Heart right ventricle (tissue), 16 donors: ENCODE measurements at regions not wholly inside any gene's neighbourhood (a gene's known extent, or its start where the extent isn't known, plus 50 kb on each side); places are given as distances from the start of the nearest gene placed in this dataset.

Source experiments
- ATAC-seq, 8 donors: fragments of 200-7000 bp; cut with Tn5 transposase; one replicate each; pipeline ENCODE4 v1.9.1; 2020; ENCODE audit warnings: mild to moderate bottlenecking in 8 of 8, moderate library complexity in 8 of 8, moderate number of reproducible peaks in 1 of 8
- DNase-seq, 2 donors: peaks; one replicate each; pipeline ENCODE4 v3.0.0-alpha.2; 2020
- H3K27ac ChIP-seq, 10 donors: fragments of 200-600 bp; sonication (generic) in 2 of 10; one replicate each; pipeline versions ENCODE4 v1.5.0 to v1.8.0; 2020 to 2022; ENCODE audit warnings: mild to moderate bottlenecking in 3 of 10
- H3K27me3 ChIP-seq, 7 donors: fragments of 200-600 bp; one replicate each; pipeline ENCODE4 v1.8.0; 2021 to 2022; ENCODE audit warnings: mild to moderate bottlenecking in 2 of 7
- H3K36me3 ChIP-seq, 9 donors: fragments of 200-600 bp; sonication (generic) in 1 of 9; one replicate each; pipeline versions ENCODE4 v1.5.0 to v1.8.0; 2020 to 2022; ENCODE audit warnings: mild to moderate bottlenecking in 2 of 9
- H3K4me1 ChIP-seq, 9 donors: fragments of 200-600 bp; sonication (generic) in 1 of 9; one replicate each; pipeline versions ENCODE4 v1.5.0 to v1.8.0; 2020 to 2022; ENCODE audit warnings: mild to moderate bottlenecking in 4 of 9
- H3K4me3 ChIP-seq, 10 donors: fragments of 200-600 bp; sonication (generic) in 2 of 10; one replicate each; pipeline versions ENCODE4 v1.5.0 to v1.8.0; 2020 to 2022; ENCODE audit warnings: mild to moderate bottlenecking in 7 of 10, moderate library complexity in 2 of 10
- H3K9me3 ChIP-seq, 11 donors: fragments of 200-600 bp in 10 of 11; sonication (generic) in 2 of 11; one replicate each; pipeline versions ENCODE4 v1.5.0 to v1.8.0; 2013 to 2022; ENCODE audit warnings: mild to moderate bottlenecking in 2 of 11, control low read depth in 1 of 11, moderate library complexity in 1 of 11
- WGBS, 2 donors: extraction: QIAGEN DNeasy Blood & Tissue Kit; methylation state at CpG; one replicate each; pipeline ENCODE4 v1.1.7; 2013; ENCODE audit warnings: inconsistent platforms in 1 of 2; 5-methylcytosine and 5-hydroxymethylcytosine counted together
- intact Hi-C, 10 donors: fragments of 100-400 bp; cut with DNase I; formaldehyde crosslinking; loops; one replicate each; pipeline versions ENCODE4 v1.11.1 to v1.14.2; 2022
- TF ChIP-seq, protein P1 (sequence below), 9 donors: fragments of 200-600 bp; sonication (generic) in 2 of 9; IDR thresholded peaks; one replicate each; pipeline versions ENCODE4 v1.5.0 to v1.8.0; 2021 to 2022; ENCODE audit warnings: antibody characterized with exemption in 9 of 9, mild to moderate bottlenecking in 5 of 9, moderate library complexity in 1 of 9
- donor health status: Arrhythmogenic right ventricular cardiomyopathy.
- donor health status: ischemic (EF 13 %, LVEDD 7.1; RV severe dilation, severe dysfunction).
- donor health status: healthy with polysubstance abuse.
- donor health status: DM: no; HTN: yes; CAD: no.
- donor health status: DM: no; HTN: no; CAD: no.
- donor health status: ischemic (EF 25% LVEDD 6.9; RV normal size, moderate dysfunction).
- donor health status: ischemic (EF 25% LVEDD 5.7; RV mildly dilated, moderate dysfunction).
- donor health status: healthy.
- donor health status: DM: yes; HTN: yes; CAD: no.
- donor health status: Ischemic cardiomyopathy.
- donor health status: ischemic (EF 35%, LVEDD 5.7; RV mildly dilated, moderate dysfunction).
- donor health status: nonischemic (EF 11% LVEDD 7.7; RV severe dilation, severe dysfunction).
- donor health status: DM: yes; HTN: yes; CAD: no.
- donor health status: PGD.
- donor health status: ischemic (EF 29% LVEDD 5.4; RV normal size, mild dysfunction).
- donor health status: nonischemic (EF 23%, LVEDD 6.1; RV moderate dilation, normal function).

DNA sequence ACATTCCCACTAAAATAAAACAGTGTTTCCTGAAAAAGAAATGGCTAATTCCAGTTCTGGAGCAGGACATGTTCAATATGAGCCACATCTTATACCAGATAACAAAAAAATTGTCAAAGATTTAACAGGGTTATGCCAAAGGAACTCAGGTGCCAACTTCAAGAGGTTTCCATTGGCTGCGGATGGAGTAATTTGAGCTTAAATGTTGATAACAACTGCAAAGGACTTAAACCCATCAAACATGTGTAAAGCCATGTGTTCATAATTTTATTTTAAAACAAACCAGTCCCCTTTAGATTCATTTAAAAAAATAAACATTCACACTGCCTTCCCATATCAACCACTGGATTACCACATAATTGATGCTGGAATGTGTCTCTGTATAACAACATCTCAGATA is 156.4 kb upstream of the PCDH18 start:
- TF ChIP-seq, protein P1, sequence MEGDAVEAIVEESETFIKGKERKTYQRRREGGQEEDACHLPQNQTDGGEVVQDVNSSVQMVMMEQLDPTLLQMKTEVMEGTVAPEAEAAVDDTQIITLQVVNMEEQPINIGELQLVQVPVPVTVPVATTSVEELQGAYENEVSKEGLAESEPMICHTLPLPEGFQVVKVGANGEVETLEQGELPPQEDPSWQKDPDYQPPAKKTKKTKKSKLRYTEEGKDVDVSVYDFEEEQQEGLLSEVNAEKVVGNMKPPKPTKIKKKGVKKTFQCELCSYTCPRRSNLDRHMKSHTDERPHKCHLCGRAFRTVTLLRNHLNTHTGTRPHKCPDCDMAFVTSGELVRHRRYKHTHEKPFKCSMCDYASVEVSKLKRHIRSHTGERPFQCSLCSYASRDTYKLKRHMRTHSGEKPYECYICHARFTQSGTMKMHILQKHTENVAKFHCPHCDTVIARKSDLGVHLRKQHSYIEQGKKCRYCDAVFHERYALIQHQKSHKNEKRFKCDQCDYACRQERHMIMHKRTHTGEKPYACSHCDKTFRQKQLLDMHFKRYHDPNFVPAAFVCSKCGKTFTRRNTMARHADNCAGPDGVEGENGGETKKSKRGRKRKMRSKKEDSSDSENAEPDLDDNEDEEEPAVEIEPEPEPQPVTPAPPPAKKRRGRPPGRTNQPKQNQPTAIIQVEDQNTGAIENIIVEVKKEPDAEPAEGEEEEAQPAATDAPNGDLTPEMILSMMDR (IDR thresholded peaks at IDR 0.05), result no peak
- no peaks in the 10 kb centered on the region for H3K27me3 ChIP-seq
- WGBS, 2 donors, result 92 to 93% methylated on average over 1 of the region's 1 CpG
- no peak for DNase-seq
- no peak overlapping the region for H3K4me3 ChIP-seq
- H3K27ac ChIP-seq, result no peak overlapping the region
- intact Hi-C loops, result no loop called here
- no peak for ATAC-seq
- no peaks in the 10 kb centered on the region for H3K36me3 ChIP-seq
- no peaks in the 10 kb centered on the region for H3K9me3 ChIP-seq
- no peaks in the 10 kb centered on the region for H3K4me1 ChIP-seq

- DNase-seq (no peak), ATAC-seq (no peak)
- H3K27ac ChIP-seq, result no peak overlapping the region
- H3K4me3 ChIP-seq, result no peak overlapping the region
- H3K4me1 ChIP-seq, result no peaks in the 10 kb centered on the region
- intact Hi-C loops, result no loop called here
- TF ChIP-seq, protein P1 (IDR thresholded peaks at IDR 0.05), result no peak
- H3K27me3 ChIP-seq, result no peaks in the 10 kb centered on the region
- no peaks in the 10 kb centered on the region for H3K9me3 ChIP-seq
- no peaks in the 10 kb centered on the region for H3K36me3 ChIP-seq
- 70 to 81% methylated on average over 3 of the region's 3 CpGs for WGBS, 2 donors
Observed at GRCh38 chr4:137685357-137685756, 153.1 kb upstream of the PCDH18 start.

DNA sequence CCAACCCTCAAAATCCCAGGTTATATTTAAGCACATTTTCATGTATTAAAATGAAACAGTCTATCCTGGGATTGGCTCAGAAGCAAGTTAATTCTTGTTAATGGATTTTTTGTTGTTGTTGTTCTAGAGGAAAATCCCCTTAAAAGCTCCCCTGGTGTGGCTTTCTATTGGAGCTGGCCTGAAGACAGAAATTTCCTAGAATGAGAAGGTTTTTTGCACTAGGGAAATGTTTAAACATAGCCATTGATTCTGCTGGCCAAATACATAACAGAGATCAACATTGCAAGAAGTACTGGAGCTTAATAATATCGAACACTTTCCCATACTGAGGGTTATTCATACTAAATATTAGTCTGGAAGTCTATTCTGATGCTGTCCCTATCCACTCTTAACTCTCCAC is 148.8 kb upstream of the PCDH18 start:
- no peak for ATAC-seq
- H3K27me3 ChIP-seq, result no peaks in the 10 kb centered on the region
- H3K27ac ChIP-seq, result no peak overlapping the region
- no peaks in the 10 kb centered on the region for H3K4me1 ChIP-seq
- no peaks in the 10 kb centered on the region for H3K36me3 ChIP-seq
- H3K9me3 ChIP-seq, result peaks cover 0 to 5% (median 0%) of the 10 kb centered on the region in 11 donors
- 71 to 79% methylated on average over 1 of the region's 1 CpG for WGBS, 2 donors
- TF ChIP-seq, protein P1 (IDR thresholded peaks at IDR 0.05), result no peak
- intact Hi-C loops, result no loop called here
- no peak for DNase-seq
- H3K4me3 ChIP-seq, result no peak overlapping the region

DNA sequence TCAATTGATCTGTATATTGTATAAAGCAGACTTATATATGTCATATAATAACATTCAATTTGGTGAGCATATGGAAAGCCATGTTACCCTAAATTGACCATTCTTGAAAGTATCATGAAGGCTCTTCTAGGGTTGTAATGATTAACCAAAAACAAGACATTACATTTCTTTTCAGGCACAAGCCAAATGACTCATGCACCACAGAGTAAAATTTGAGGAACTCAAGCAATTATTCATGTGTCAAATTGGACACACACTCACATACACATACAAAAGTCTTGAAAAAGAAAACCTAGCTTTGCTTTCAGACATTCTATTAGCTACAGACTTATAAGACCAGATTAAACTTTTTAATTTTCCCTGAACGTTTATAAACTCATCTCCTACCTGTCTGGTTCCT is 146.5 kb upstream of the PCDH18 start:
- TF ChIP-seq, protein P1 (IDR thresholded peaks at IDR 0.05), result no peak
- Histone ChIP-seq H3K4me3 (no peak overlapping the region), H3K4me1 (no peaks in the 10 kb centered on the region), H3K27me3 (no peaks in the 10 kb centered on the region), H3K36me3 (no peaks in the 10 kb centered on the region), H3K27ac (no peak overlapping the region), H3K9me3 (peaks cover 0 to 9% (median 0%) of the 10 kb centered on the region in 11 donors)
- no peak for DNase-seq
- 66 to 71% methylated on average over 1 of the region's 1 CpG for WGBS, 2 donors
- intact Hi-C loops, result no loop called here
- no peak for ATAC-seq

DNA sequence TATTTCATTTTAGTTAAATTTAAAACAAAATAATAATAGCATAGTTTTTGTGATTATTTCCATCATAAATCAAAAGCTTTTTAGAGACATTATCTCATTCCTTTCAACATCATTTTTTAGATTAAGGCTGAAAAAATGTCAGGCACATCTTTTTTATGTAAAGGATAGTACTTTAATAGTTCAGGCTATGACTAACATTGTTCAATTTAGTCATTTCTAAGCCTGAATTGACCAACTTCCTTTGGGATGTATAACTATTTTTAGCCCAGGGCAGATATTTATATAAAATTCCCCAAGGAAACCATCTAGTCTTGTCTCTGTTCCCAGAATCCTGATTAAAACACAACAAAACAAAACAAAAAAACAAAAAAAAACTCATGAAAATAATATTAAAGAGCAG is 145.6 kb upstream of the PCDH18 start:
- TF ChIP-seq, protein P1 (IDR thresholded peaks at IDR 0.05), result no peak
- no peaks in the 10 kb centered on the region for H3K36me3 ChIP-seq
- intact Hi-C loops, result no loop called here
- no peaks in the 10 kb centered on the region for H3K4me1 ChIP-seq
- H3K9me3 ChIP-seq, result peaks cover 0 to 9% (median 0%) of the 10 kb centered on the region in 11 donors
- DNase-seq (no peak), ATAC-seq (peak in 4 of 8 donors; percentile 22 to 75 (median 52))
- H3K4me3 ChIP-seq, result no peak overlapping the region
- H3K27ac ChIP-seq, result no peak overlapping the region
- H3K27me3 ChIP-seq, result no peaks in the 10 kb centered on the region
